OCI-LY1 (cell line): ENCODE measurements at regions not wholly inside any gene's neighbourhood (a gene's known extent, or its start where the extent isn't known, plus 50 kb on each side); places are given as distances from the start of the nearest gene placed in this dataset.

Experiments
- EZH2 ChIP-seq: fragments of 200-600 bp; sonication (generic), shearing (Covaris generic); IDR thresholded peaks from 2 replicates; pipeline ENCODE4 v1.8.0; 2017; ENCODE audit warnings: borderline replicate concordance, mixed run types, mild to moderate bottlenecking, antibody characterized with exemption, low read length, moderate library complexity, mixed read lengths
- TF ChIP-seq, protein P1 (sequence below): fragments of 200-600 bp; sonication (generic), shearing (Covaris generic); IDR thresholded peaks from 2 replicates; pipeline ENCODE4 v1.5.1; 2017; ENCODE audit warnings: mild to moderate bottlenecking, antibody characterized with exemption, low read length, moderate library complexity, mixed read lengths

DNA sequence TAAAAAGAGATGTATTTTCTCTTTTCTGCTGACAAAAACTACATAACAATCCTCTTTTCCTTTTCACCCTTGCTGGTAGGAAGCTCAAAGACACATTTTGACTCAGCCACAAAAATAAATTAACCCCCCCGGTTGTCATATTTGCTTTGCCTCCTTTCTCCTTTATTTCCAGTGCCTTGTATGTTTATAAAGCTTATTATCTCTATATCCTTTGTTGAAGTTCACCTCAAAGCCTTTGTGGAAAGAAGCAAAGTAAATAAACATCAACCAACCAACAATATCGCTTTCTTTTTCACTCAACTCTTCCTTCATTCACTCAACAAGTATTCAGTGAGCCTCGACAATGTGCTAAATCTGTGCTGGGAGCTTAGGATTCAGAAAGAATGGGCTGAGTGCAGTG, 276.5 kb upstream of the ID2 start:
- TF ChIP-seq, protein P1, sequence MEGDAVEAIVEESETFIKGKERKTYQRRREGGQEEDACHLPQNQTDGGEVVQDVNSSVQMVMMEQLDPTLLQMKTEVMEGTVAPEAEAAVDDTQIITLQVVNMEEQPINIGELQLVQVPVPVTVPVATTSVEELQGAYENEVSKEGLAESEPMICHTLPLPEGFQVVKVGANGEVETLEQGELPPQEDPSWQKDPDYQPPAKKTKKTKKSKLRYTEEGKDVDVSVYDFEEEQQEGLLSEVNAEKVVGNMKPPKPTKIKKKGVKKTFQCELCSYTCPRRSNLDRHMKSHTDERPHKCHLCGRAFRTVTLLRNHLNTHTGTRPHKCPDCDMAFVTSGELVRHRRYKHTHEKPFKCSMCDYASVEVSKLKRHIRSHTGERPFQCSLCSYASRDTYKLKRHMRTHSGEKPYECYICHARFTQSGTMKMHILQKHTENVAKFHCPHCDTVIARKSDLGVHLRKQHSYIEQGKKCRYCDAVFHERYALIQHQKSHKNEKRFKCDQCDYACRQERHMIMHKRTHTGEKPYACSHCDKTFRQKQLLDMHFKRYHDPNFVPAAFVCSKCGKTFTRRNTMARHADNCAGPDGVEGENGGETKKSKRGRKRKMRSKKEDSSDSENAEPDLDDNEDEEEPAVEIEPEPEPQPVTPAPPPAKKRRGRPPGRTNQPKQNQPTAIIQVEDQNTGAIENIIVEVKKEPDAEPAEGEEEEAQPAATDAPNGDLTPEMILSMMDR: no peak
- no peak for TF ChIP-seq EZH2
